ENCODE measurements at regions not wholly inside any gene's neighbourhood (a gene's known extent, or its start where the extent isn't known, plus 50 kb on each side); places are given as distances from the start of the nearest gene placed in this dataset.

GRCh38 chr19:28045621-28046020 is 1167.3 kb downstream of the UQCRFS1 start:
- WGBS (ENCODE audit: insufficient coverage, insufficient replicate concordance, low lambda C conversion rate, missing lambda C conversion rate): 16% methylated on average over 2 of the region's 2 CpGs

More at GRCh38 chr19:28045621-28046020, 1167.3 kb downstream of the UQCRFS1 start:
- H4K20me1 ChIP-seq (ENCODE audit: control insufficient read depth, insufficient read depth): no peaks in the 10 kb centered on the region
- ChIA-PET POLR2A (no interaction called here), CTCF (no interaction called here), RAD21 (ENCODE audit: unreplicated experiment) (no interaction called here), SMC1A (ENCODE audit: uncharacterized antibody, unreplicated experiment) (interaction anchor here (1.0 to 1.5 kb wide), 2 partner anchors 14 to 37 kb away, joined by 4 to 5 read pairs; no protein-coding TSS in a partner anchor)
- no peaks in the 10 kb centered on the region; the same call in 2 of the 3 replicates for H3K9me3 ChIP-seq (replicated peaks; ENCODE audit: control insufficient read depth, insufficient read depth, low read length)
- H3K36me3 ChIP-seq (ENCODE audit: control insufficient read depth in 2 of 2, insufficient read depth in 2 of 2, low read length in 1 of 2): no peaks in the 10 kb centered on the region
- no peaks in the 10 kb centered on the region for H3K27me3 ChIP-seq (replicated peaks in 1 of 2; ENCODE audit: control insufficient read depth in 2 of 2, insufficient read depth in 2 of 2, low read length in 1 of 2)
- in situ Hi-C loops (cut with MboI) (no loop called here), intact Hi-C loops (cut with micrococcal nuclease; ENCODE audit: unreplicated experiment) (no loop called here)
- no peaks in the 10 kb centered on the region for H3K79me2 ChIP-seq (ENCODE audit: control insufficient read depth, insufficient read depth, low read length)
- no TSS peak for BruUV-seq (replicated peaks)
- ATAC-seq: no peak
- no peak overlapping the region for H3K27ac ChIP-seq (ENCODE audit: control insufficient read depth, insufficient read depth)
- no peak overlapping the region for H3K4me3 ChIP-seq
- no peak overlapping the region for H2AFZ ChIP-seq (ENCODE audit: control insufficient read depth, low read depth, low read length)
- H3K9ac ChIP-seq (ENCODE audit: control insufficient read depth, insufficient read depth, low read length): no peak overlapping the region
- FAIRE-seq: no peak
- H3K4me1 ChIP-seq (ENCODE audit: control insufficient read depth, insufficient read depth, low read length): no peaks in the 10 kb centered on the region
- H3K4me2 ChIP-seq (ENCODE audit: control insufficient read depth, insufficient read depth): no peak overlapping the region
- DNase-seq (ENCODE audit: low read depth, low spot score): no peak
- no peak for TF ChIP-seq PKNOX1 (IDR thresholded peaks at IDR 0.05)
- TF ChIP-seq NRF1 (conservative IDR thresholded peaks at IDR 0.05; ENCODE audit: low read depth, low read length): no peak
- TF ChIP-seq NKRF (conservative IDR thresholded peaks at IDR 0.05): no peak
- no peak for TF ChIP-seq PAX8 (IDR thresholded peaks at IDR 0.05)
- TF ChIP-seq E4F1 (IDR thresholded peaks at IDR 0.05; ENCODE audit: borderline replicate concordance, partially characterized antibody): no peak
- TF ChIP-seq PAX5 (IDR thresholded peaks at IDR 0.05; ENCODE audit: borderline replicate concordance, low read depth, low read length): no peak
- TF ChIP-seq MTA2 (IDR thresholded peaks at IDR 0.05; ENCODE audit: low read depth): no peak
